ENCODE measurements at regions not wholly inside any gene's neighbourhood (a gene's known extent, or its start where the extent isn't known, plus 50 kb on each side); places are given as distances from the start of the nearest gene placed in this dataset.

DNA sequence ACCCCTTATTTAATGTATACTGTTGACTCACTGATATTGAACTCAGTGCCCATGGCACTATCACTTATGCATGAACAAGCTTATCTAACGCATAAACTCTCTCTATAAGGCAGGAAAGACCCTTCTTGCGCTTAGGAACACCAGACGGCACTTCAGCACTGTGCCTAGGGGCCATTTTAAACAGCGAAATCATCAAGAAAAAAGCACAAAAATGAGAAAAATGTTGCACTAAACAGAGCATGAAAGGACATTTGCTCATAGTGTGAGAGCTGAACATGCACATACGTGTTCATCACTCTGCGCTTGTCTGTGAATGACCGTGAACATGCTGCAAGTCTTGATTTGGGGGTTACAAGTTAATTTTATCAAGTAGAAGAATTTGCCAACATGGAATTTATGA, 109.6 kb downstream of the WDR11 start:
- no peaks in the 10 kb centered on the region for H3K27me3 ChIP-seq (ENCODE audit: insufficient read depth, low read length)
- no peaks in the 10 kb centered on the region for H3K36me3 ChIP-seq (ENCODE audit: insufficient read depth, low read length)
- no peak overlapping the region for H3K4me2 ChIP-seq (ENCODE audit: low read length)
- no peaks in the 10 kb centered on the region for H4K20me1 ChIP-seq (ENCODE audit: insufficient read depth, low read length)
- no peaks in the 10 kb centered on the region for H3F3A ChIP-seq (ENCODE audit: insufficient read depth, low read length)
- H3K9me3 ChIP-seq (ENCODE audit: low read length): no peaks in the 10 kb centered on the region
- H3K4me1 ChIP-seq (ENCODE audit: insufficient read depth, low read length, severe bottlenecking): no peaks in the 10 kb centered on the region
- H3K9ac ChIP-seq (ENCODE audit: low read length): no peak overlapping the region
- no peaks in the 10 kb centered on the region for H3K9me2 ChIP-seq (ENCODE audit: low read depth, low read length)
- no peak overlapping the region for H3K4me3 ChIP-seq (ENCODE audit: low read depth, low read length, poor library complexity, severe bottlenecking)
- no peak overlapping the region for H3K27ac ChIP-seq (ENCODE audit: low read depth, low read length, poor library complexity, severe bottlenecking)
- H3K79me2 ChIP-seq (ENCODE audit: insufficient read depth, low read length): no peaks in the 10 kb centered on the region
- no peak overlapping the region for H2AFZ ChIP-seq (ENCODE audit: low read length)
- TF ChIP-seq, protein P1, sequence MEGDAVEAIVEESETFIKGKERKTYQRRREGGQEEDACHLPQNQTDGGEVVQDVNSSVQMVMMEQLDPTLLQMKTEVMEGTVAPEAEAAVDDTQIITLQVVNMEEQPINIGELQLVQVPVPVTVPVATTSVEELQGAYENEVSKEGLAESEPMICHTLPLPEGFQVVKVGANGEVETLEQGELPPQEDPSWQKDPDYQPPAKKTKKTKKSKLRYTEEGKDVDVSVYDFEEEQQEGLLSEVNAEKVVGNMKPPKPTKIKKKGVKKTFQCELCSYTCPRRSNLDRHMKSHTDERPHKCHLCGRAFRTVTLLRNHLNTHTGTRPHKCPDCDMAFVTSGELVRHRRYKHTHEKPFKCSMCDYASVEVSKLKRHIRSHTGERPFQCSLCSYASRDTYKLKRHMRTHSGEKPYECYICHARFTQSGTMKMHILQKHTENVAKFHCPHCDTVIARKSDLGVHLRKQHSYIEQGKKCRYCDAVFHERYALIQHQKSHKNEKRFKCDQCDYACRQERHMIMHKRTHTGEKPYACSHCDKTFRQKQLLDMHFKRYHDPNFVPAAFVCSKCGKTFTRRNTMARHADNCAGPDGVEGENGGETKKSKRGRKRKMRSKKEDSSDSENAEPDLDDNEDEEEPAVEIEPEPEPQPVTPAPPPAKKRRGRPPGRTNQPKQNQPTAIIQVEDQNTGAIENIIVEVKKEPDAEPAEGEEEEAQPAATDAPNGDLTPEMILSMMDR (IDR thresholded peaks at IDR 0.05; ENCODE audit: low read length): no peak
- TF ChIP-seq EZH2 (IDR thresholded peaks at IDR 0.05; ENCODE audit: borderline replicate concordance, low read length): no peak

DNA sequence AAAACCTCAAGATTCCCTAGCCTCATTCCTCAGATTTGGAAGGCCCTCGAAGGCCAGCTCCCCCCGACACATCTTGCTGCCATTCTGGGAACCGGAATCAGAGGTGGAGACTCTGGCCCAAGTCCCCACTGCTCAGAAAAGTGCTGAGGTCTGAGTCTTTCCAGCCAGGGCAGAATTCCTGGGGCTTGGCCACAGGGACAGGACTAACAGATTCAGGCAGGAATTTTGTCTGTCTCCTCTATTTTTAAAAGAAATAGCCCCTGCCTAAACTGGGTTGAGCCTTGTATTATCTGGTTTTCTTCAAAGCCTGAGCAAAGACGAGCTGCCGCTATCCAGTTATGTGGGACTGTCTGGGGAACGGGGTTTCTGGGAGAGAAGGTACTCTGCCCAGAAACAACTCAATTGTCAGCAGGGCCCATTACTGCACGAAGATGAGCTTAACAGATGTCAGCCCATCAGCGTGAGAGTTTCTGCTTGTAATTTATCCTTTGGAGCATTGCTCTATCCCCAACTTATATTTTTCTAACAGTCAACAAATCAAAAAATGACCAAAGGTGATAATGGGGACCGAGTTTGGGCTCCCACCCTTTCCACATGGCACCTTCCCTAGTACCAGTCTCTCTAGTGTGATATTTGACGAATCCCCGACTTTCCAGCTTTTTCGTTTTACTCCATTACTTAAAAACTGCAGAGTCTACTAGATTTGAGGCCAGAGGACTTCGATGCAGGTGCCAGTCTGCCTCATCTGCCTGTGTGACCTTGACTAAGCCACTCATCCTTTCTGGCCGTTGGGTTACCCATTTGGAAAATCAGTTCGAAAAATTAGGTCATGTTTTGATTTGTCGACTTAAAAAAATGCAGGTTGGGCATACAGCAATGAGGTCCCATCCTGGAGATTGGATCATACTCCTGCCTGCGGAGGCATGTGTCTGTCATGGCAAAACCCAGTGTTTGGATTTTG, 110.9 kb downstream of the WDR11 start:
- Histone ChIP-seq H3K4me2 (ENCODE audit: low read length) (no peak overlapping the region), H3K4me3 (ENCODE audit: low read depth, low read length, poor library complexity, severe bottlenecking) (no peak overlapping the region), H3K27ac (ENCODE audit: low read depth, low read length, poor library complexity, severe bottlenecking) (no peak overlapping the region), H2AFZ (ENCODE audit: low read length) (no peak overlapping the region), H4K20me1 (ENCODE audit: insufficient read depth, low read length) (no peaks in the 10 kb centered on the region), H3K27me3 (ENCODE audit: insufficient read depth, low read length) (no peaks in the 10 kb centered on the region), H3K9me3 (ENCODE audit: low read length) (no peaks in the 10 kb centered on the region), H3K9me2 (ENCODE audit: low read depth, low read length) (no peaks in the 10 kb centered on the region), H3K9ac (ENCODE audit: low read length) (no peak overlapping the region), H3K4me1 (ENCODE audit: insufficient read depth, low read length, severe bottlenecking) (no peaks in the 10 kb centered on the region), H3F3A (ENCODE audit: insufficient read depth, low read length) (no peaks in the 10 kb centered on the region), H3K79me2 (ENCODE audit: insufficient read depth, low read length) (no peaks in the 10 kb centered on the region), H3K36me3 (ENCODE audit: insufficient read depth, low read length) (no peaks in the 10 kb centered on the region)
- TF ChIP-seq, protein P1 (IDR thresholded peaks at IDR 0.05; ENCODE audit: low read length): no peak
- TF ChIP-seq EZH2 (IDR thresholded peaks at IDR 0.05; ENCODE audit: borderline replicate concordance, low read length): no peak

DNA sequence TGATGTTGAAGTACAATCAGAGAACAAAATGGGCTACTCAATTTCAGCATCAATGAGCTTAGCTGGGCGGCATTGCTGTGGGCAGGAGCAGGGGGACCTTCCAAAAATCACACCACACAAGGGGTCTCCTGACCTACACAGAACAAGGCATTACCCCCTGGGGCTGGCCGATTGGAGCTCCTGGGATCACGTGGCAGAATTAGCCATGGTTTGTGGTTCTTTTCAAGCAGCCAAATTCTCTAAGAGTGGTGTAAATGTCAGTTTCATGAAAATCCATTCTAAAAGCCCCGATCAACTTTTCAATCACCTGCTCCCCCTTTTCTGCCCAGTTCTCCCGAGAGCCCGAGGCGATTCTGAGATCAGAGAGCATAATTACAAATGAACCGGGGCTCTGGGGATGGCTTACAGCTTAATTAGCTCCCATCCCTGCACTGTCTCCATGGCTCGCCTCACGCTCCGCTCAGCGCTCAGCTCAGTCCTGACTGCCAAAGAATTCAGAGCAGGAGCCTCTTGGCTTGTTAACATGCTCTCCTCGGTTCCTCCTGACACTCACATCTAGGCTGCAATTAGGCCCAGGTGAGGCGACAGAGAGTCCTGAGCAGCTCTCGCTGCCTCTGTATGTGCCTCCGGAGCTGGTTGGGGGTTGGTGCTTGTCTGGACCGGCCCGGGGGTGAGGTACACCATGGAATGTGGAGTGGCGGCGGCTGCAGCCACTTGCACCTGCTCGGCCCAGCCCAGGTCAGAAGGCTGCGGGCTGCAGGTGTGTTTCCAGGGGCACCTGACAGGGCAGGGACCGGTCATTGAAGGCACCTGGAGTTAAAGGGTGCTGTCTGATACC, 111.8 kb downstream of the WDR11 start:
- Histone ChIP-seq H3K79me2 (ENCODE audit: insufficient read depth, low read length) (no peaks in the 10 kb centered on the region), H3K4me2 (ENCODE audit: low read length) (no peak overlapping the region), H2AFZ (ENCODE audit: low read length) (no peak overlapping the region), H3K9me2 (ENCODE audit: low read depth, low read length) (no peaks in the 10 kb centered on the region), H3F3A (ENCODE audit: insufficient read depth, low read length) (no peaks in the 10 kb centered on the region), H3K27ac (ENCODE audit: low read depth, low read length, poor library complexity, severe bottlenecking) (no peak overlapping the region), H3K36me3 (ENCODE audit: insufficient read depth, low read length) (no peaks in the 10 kb centered on the region), H3K4me3 (ENCODE audit: low read depth, low read length, poor library complexity, severe bottlenecking) (no peak overlapping the region), H3K4me1 (ENCODE audit: insufficient read depth, low read length, severe bottlenecking) (no peaks in the 10 kb centered on the region), H3K27me3 (ENCODE audit: insufficient read depth, low read length) (no peaks in the 10 kb centered on the region), H3K9ac (ENCODE audit: low read length) (no peak overlapping the region), H3K9me3 (ENCODE audit: low read length) (no peaks in the 10 kb centered on the region), H4K20me1 (ENCODE audit: insufficient read depth, low read length) (no peaks in the 10 kb centered on the region)
- TF ChIP-seq EZH2 (IDR thresholded peaks at IDR 0.05; ENCODE audit: borderline replicate concordance, low read length): no peak
